ENCODE measurements at regions not wholly inside any gene's neighbourhood (a gene's known extent, or its start where the extent isn't known, plus 50 kb on each side); places are given as distances from the start of the nearest gene placed in this dataset.

GRCh38 chr13:58306062-58306461 lies 674.5 kb downstream of the PCDH17 start:
- no peak overlapping the region for H3K4me3 ChIP-seq
- H3K27me3 ChIP-seq, result no peaks in the 10 kb centered on the region
- no peaks in the 10 kb centered on the region for H3K4me1 ChIP-seq
- H3K36me3 ChIP-seq, result no peaks in the 10 kb centered on the region
- TF ChIP-seq POLR2A (IDR thresholded peaks at IDR 0.05) (no peak), CTCF (IDR thresholded peaks at IDR 0.05) (no peak)
- no peaks in the 10 kb centered on the region for H3K9me3 ChIP-seq
- no peak for DNase-seq
- H3K27ac ChIP-seq, result no peak overlapping the region

GRCh38 chr13:58313219-58313618 lies 681.7 kb downstream of the PCDH17 start:
- no peak for DNase-seq
- Histone ChIP-seq H3K9me3 (no peaks in the 10 kb centered on the region), H3K27me3 (no peaks in the 10 kb centered on the region), H3K4me1 (no peaks in the 10 kb centered on the region), H3K4me3 (no peak overlapping the region), H3K36me3 (no peaks in the 10 kb centered on the region), H3K27ac (no peak overlapping the region)
- TF ChIP-seq CTCF (IDR thresholded peaks at IDR 0.05) (no peak), POLR2A (IDR thresholded peaks at IDR 0.05) (no peak)

- Histone ChIP-seq H3K4me1 (no peaks in the 10 kb centered on the region), H3K9me3 (no peaks in the 10 kb centered on the region), H3K36me3 (no peaks in the 10 kb centered on the region), H3K27me3 (no peaks in the 10 kb centered on the region), H3K27ac (no peak overlapping the region), H3K4me3 (no peak overlapping the region)
- no peak for TF ChIP-seq POLR2A (IDR thresholded peaks at IDR 0.05)
- no peak for TF ChIP-seq CTCF (IDR thresholded peaks at IDR 0.05)
- DNase-seq, result no peak
Measured at GRCh38 chr13:58318495-58319167, 687.1 kb downstream of the PCDH17 start.

GRCh38 chr13:58324161-58324560 lies 692.6 kb downstream of the PCDH17 start:
- no peak for TF ChIP-seq CTCF (IDR thresholded peaks at IDR 0.05)
- no peak for TF ChIP-seq POLR2A (IDR thresholded peaks at IDR 0.05)
- H3K27ac ChIP-seq, result no peak overlapping the region

GRCh38 chr13:58329746-58330145 lies 698.2 kb downstream of the PCDH17 start:
- Histone ChIP-seq H3K27ac (no peak overlapping the region), H3K4me1 (no peaks in the 10 kb centered on the region), H3K36me3 (no peaks in the 10 kb centered on the region), H3K4me3 (no peak overlapping the region), H3K9me3 (no peaks in the 10 kb centered on the region), H3K27me3 (no peaks in the 10 kb centered on the region)
- DNase-seq, result no peak
- TF ChIP-seq POLR2A (IDR thresholded peaks at IDR 0.05) (no peak), CTCF (IDR thresholded peaks at IDR 0.05) (no peak)

More at GRCh38 chr13:58324161-58324560, 692.6 kb downstream of the PCDH17 start:
- Histone ChIP-seq H3K9me3 (no peaks in the 10 kb centered on the region), H3K4me1 (no peaks in the 10 kb centered on the region), H3K4me3 (no peak overlapping the region), H3K36me3 (no peaks in the 10 kb centered on the region), H3K27me3 (no peaks in the 10 kb centered on the region)
- no peak for DNase-seq

DNA sequence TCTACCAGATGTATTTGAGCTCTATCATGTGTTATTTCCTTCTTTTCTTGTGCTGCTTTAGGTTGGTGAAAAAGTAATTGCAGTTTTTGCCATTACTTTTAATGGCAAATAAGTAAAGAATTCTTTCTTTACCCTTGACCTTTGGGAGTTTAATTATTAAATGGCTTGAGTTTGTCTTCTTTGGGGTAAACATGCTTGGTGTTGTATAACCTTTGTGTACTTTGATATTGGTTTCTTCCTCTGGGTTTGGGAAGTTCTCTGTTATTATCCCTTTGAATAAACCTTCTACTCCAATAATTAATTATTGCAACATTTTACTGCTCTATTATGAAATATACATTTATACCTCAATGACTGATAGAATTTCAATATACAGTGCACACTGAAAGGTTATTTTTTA lies 709.4 kb downstream of the PCDH17 start:
- Histone ChIP-seq H3K4me1 (no peaks in the 10 kb centered on the region), H3K27me3 (no peaks in the 10 kb centered on the region), H3K27ac (no peak overlapping the region), H3K36me3 (no peaks in the 10 kb centered on the region), H3K9me3 (no peaks in the 10 kb centered on the region), H3K4me3 (no peak overlapping the region)
- DNase-seq, result no peak
- TF ChIP-seq CTCF (IDR thresholded peaks at IDR 0.05) (no peak), POLR2A (IDR thresholded peaks at IDR 0.05) (no peak)

Measured in Peyer's patch (tissue), 4 donors.